Iris pigment epithelial cell (primary cell): ENCODE measurements at regions not wholly inside any gene's neighbourhood (a gene's known extent, or its start where the extent isn't known, plus 50 kb on each side); places are given as distances from the start of the nearest gene placed in this dataset.

Experiments
- DNase-seq: peaks from one replicate; pipeline ENCODE4 v3.0.0-alpha.2; 2011; ENCODE audit warnings: low read depth

- DNase-seq, result no peak
These were observed 52.0 kb upstream of the GATA5 start for GRCh38 chr20:62527781-62528180.

GRCh38 chr20:62528983-62529891, 53.4 kb upstream of the GATA5 start:
- no peak for DNase-seq

GRCh38 chr20:62529896-62530642, 54.3 kb upstream of the GATA5 start:
- no peak for DNase-seq

- no peak for DNase-seq
These were observed 54.8 kb upstream of the GATA5 start for GRCh38 chr20:62530643-62531032.

GRCh38 chr20:62531046-62531838, 55.4 kb upstream of the GATA5 start:
- DNase-seq, result no peak

- no peak for DNase-seq
These were observed 57.1 kb upstream of the GATA5 start for GRCh38 chr20:62532921-62533320.

- DNase-seq, result no peak
These were observed 58.0 kb upstream of the GATA5 start for GRCh38 chr20:62533591-62534495.

GRCh38 chr20:62534526-62535221, 58.9 kb upstream of the GATA5 start:
- no peak for DNase-seq

- DNase-seq, result no peak
These were observed 59.6 kb upstream of the GATA5 start for GRCh38 chr20:62535282-62535811.

- no peak for DNase-seq
These were observed 60.2 kb upstream of the GATA5 start for GRCh38 chr20:62535964-62536363.

- DNase-seq, result no peak
These were observed 61.1 kb upstream of the GATA5 start for GRCh38 chr20:62536871-62537401.

- DNase-seq, result no peak
These were observed 62.0 kb upstream of the GATA5 start for GRCh38 chr20:62537649-62538292.

- DNase-seq, result no peak
These were observed 63.6 kb upstream of the GATA5 start for GRCh38 chr20:62539198-62540045.

GRCh38 chr20:62540504-62540903, 64.7 kb upstream of the GATA5 start:
- DNase-seq, result no peak

- DNase-seq, result no peak
These were observed 67.1 kb upstream of the GATA5 start for GRCh38 chr20:62542862-62543261.

- DNase-seq, result no peak
These were observed 67.9 kb upstream of the GATA5 start for GRCh38 chr20:62543470-62544302.

- DNase-seq, result no peak
These were observed 68.8 kb upstream of the GATA5 start for GRCh38 chr20:62544505-62545055.

- DNase-seq, result no peak
These were observed 69.5 kb upstream of the GATA5 start for GRCh38 chr20:62545271-62545670.
